Mesodermal cell (in vitro differentiated cells): ENCODE measurements at regions not wholly inside any gene's neighbourhood (a gene's known extent, or its start where the extent isn't known, plus 50 kb on each side); places are given as distances from the start of the nearest gene placed in this dataset.

Experiments used
- H3K27ac ChIP-seq: 2 replicates; pipeline ENCODE4 v1.7.0; 2013; ENCODE audit warnings: mild to moderate bottlenecking, low read depth, low read length, moderate library complexity; ENCODE audit not compliant: severe bottlenecking
- H3K36me3 ChIP-seq: 2 replicates; pipeline ENCODE4 v1.7.1; 2013; ENCODE audit warnings: mild to moderate bottlenecking, low read length, moderate library complexity; ENCODE audit not compliant: control insufficient read depth, insufficient read depth
- H3K4me1 ChIP-seq: one replicate; pipeline ENCODE4 v1.7.1; 2013; ENCODE audit warnings: mild to moderate bottlenecking, low read length; ENCODE audit not compliant: insufficient read depth, control insufficient read depth, poor library complexity, severe bottlenecking
- H3K4me3 ChIP-seq: 2 replicates; pipeline ENCODE4 v1.7.0; 2013; ENCODE audit warnings: low read length, control low read depth, mild to moderate bottlenecking; ENCODE audit not compliant: insufficient read depth, poor library complexity, severe bottlenecking; ENCODE audit errors: extremely low read depth
- H3K9me3 ChIP-seq: 2 replicates; pipeline ENCODE4 v1.7.1; 2013; ENCODE audit warnings: mild to moderate bottlenecking, low read length, moderate library complexity; ENCODE audit not compliant: control insufficient read depth
- WGBS, 2 experiments: methylation state at CpG; one replicate each; pipeline ENCODE4 v1.1.5; 2013; ENCODE audit warnings: missing lambda C conversion rate in 2 of 2; ENCODE audit not compliant: insufficient coverage in 2 of 2; 5-methylcytosine and 5-hydroxymethylcytosine counted together

DNA sequence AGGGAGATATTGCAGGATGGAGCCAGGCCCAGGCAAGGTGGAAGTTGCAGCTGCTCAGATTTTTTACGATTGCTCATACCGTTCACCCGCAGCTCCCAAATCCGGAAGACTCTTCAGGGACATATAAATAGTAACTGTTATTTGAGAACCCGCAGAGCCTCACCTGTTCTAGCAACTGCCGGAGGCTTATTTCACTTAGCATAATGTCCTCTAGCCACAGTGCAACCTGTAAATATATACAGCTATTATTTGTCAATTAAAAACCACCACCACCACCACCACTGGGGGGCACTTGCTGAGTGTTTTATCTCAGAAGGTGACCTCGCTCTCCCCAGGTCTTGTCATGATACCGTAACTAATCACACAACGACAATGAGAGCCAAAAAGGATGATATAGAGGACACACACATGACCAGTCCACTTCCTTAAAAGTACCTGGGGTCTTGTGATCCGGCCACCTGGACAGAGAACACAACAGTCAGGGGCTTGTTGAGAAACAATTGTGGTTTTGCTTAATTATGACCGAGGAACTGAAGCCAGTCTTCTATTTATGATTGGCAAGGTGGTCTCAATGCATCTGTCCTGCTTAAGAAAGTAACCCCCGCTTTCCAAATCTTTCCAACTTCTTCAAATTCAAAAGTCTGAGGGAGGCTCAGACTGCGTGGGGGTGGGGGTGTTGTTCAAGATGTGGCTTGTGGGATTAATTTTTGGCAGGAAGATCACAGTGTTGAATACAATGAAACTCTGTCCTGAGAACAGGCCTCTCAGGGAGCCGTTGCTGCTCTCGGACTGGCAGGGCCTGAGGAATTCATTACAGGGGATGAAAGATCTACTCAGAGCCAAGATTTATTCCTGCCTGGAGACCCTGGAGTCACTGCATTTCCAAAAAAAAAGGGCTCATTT is 72.3 kb upstream of the PRNP start:
- Histone ChIP-seq H3K27ac (no peak overlapping the region), H3K4me1 (peaks cover 7% of the 10 kb centered on the region), H3K4me3 (no peak overlapping the region), H3K9me3 (no peaks in the 10 kb centered on the region), H3K36me3 (no peaks in the 10 kb centered on the region)
- 59 to 60% methylated on average over 8 to 12 of the region's 15 CpGs for WGBS, 2 experiments

DNA sequence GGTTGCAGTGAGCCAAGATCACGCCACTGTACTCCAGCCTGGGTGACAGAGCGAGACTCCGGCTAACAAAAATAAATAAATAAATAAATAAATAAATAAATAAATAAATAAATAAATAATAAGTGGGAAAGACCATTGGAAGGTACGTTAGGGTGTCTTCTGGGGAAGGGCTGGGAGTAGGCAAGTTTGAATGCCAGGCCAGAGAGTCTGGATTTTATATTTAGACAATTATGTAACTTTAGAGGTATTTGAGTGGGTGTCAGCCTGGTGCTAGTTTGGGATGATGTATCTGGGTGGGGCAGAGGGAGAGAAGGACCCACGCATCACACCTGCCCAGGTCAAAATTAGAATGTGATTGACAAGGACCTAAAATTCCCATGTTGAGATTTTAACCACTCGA is 73.1 kb upstream of the PRNP start:
- no peak overlapping the region for H3K4me3 ChIP-seq
- no peaks in the 10 kb centered on the region for H3K9me3 ChIP-seq
- 61 to 90% methylated on average over 2 to 3 of the region's 6 CpGs for WGBS, 2 experiments
- H3K36me3 ChIP-seq: no peaks in the 10 kb centered on the region
- peaks cover 7% of the 10 kb centered on the region for H3K4me1 ChIP-seq
- H3K27ac ChIP-seq: no peak overlapping the region

DNA sequence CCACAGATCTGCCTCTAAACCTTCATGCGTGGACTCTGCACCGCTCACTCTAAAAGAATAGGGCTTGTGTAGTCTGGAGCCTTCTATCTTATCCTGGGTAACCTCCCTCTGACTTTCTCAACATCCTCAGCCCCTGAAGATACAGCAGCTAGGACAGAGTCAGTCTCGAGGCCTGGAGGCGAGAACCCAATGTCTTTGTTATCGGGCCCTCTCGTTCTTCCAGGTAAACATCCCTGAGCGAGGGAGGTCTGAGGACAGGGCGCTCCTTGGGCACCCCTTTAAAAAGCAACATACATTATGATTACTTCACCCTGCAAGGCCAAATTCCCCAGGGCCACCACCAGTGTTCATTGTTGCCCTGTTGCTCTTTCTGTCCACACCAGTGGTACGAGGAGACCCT is 75.4 kb upstream of the PRNP start:
- H3K4me3 ChIP-seq: no peak overlapping the region
- no peaks in the 10 kb centered on the region for H3K9me3 ChIP-seq
- H3K27ac ChIP-seq: no peak overlapping the region
- WGBS, 2 experiments: 95% methylated on average over 6 to 9 of the region's 9 CpGs
- peaks cover 7% of the 10 kb centered on the region for H3K4me1 ChIP-seq
- no peaks in the 10 kb centered on the region for H3K36me3 ChIP-seq

DNA sequence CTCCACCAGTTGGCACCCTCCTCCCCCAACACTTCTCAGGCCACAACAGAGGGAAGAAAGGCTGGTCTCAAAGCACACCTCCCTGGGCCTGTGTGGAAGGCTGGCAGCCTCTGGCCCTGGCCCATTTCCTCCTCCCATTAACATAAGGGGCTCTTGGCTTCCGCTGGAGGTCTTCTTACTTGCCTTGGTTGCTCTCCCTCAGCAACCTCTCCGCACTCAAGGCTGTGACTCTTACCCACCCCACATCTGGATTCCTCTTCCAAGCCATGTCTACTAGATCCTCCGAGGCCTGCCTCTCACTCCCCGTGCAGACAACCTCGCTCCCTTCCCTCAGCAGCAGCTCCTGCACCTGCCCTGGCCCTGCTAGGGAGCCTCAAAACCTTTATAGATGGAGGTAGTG is 76.7 kb upstream of the PRNP start:
- peaks cover 6% of the 10 kb centered on the region for H3K4me1 ChIP-seq
- no peaks in the 10 kb centered on the region for H3K9me3 ChIP-seq
- WGBS, 2 experiments: 89 to 93% methylated on average over 3 to 4 of the region's 5 CpGs
- H3K36me3 ChIP-seq: no peaks in the 10 kb centered on the region
- no peak overlapping the region for H3K27ac ChIP-seq
- H3K4me3 ChIP-seq: no peak overlapping the region

DNA sequence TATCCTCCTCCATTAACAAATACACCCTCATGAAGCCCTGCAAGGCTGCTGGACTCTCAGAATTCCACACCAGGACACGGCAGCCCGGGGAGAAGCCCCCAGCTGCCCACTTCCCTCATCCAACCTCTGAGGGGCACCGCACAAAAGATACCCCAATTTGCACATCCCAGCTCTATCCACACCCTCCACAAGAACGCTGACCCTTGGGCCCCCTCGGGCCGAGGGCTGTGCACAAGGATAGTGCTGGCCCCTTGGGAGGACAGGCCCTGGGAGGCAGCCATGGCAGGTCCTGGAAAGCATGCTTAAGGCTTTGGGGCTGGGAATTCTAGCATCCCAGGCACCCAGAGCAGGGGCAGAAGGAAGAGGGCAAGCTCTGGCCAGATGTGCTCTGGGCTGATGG is 77.4 kb upstream of the PRNP start:
- no peak overlapping the region for H3K4me3 ChIP-seq
- no peaks in the 10 kb centered on the region for H3K9me3 ChIP-seq
- WGBS, 2 experiments: 85 to 90% methylated on average over 3 to 4 of the region's 6 CpGs
- H3K4me1 ChIP-seq: no peaks in the 10 kb centered on the region
- H3K36me3 ChIP-seq: no peaks in the 10 kb centered on the region
- H3K27ac ChIP-seq: no peak overlapping the region

DNA sequence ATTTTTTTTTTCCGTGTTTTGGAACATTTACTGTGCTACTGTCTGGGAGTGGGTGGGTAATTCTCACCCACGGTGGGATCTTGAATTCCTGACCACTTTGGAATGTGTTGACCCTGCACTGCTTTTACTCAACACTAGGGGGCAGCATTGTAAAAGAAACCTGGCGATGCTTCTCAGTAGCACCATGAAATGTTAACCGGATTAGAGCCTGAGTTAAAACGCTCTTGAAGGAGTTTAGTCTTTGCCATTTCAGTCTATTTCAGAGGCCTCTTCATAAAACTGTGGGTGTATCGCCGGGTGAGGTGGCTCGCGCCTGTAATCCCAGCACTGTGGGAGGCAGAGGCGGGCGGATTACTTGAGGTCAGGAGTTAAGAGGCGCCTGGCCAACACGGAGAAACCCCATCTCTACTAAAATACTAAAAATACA is 79.0 kb upstream of the PRNP start:
- Histone ChIP-seq H3K9me3 (no peaks in the 10 kb centered on the region), H3K4me1 (no peaks in the 10 kb centered on the region), H3K36me3 (no peaks in the 10 kb centered on the region), H3K4me3 (no peak overlapping the region), H3K27ac (no peak overlapping the region)
- WGBS, 2 experiments: 2 to 25% methylated on average over 5 to 8 of the region's 13 CpGs

DNA sequence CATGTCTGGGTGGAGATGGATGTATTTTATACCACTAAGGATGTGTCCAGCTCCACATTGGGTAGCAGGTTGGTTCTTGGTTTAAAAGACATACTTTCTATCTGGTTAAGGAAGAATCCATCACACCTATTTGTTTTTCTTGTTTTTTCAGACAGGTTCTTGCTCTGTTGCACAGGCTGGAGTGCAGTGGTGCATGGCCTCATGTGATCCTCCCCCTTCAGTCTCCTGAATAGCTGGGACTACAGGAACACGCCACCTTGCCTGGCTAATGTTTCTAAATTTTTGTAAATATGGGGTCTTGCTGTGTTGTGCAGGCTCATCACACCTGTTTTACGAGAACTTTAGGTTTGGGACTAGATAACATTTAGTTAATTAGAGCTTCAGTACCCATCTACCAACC is 80.2 kb upstream of the PRNP start:
- H3K27ac ChIP-seq: no peak overlapping the region
- H3K4me3 ChIP-seq: no peak overlapping the region
- no peaks in the 10 kb centered on the region for H3K4me1 ChIP-seq
- no peaks in the 10 kb centered on the region for H3K9me3 ChIP-seq
- no CpG with 5 or more reads among the region's 2 CpGs for WGBS, 2 experiments
- H3K36me3 ChIP-seq: no peaks in the 10 kb centered on the region

DNA sequence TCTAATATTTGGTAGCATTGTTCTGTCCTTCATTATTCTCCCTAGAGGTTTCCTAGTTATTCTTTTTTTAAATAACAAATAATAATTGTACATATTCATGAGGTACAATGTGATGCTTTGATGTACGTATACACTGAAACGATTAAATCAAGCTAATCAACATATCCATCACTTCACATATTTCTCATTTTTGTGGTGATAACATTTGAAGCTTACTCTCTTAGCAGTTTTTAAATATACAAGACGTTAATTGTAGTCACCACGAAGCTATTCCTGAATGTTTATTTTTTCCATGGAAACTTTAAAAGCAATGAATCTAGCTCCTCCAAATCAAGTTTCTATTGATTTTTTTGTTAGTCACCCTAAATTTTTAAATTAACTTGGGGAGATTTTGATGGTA is 81.1 kb upstream of the PRNP start:
- Histone ChIP-seq H3K4me3 (no peak overlapping the region), H3K9me3 (no peaks in the 10 kb centered on the region), H3K36me3 (no peaks in the 10 kb centered on the region), H3K27ac (no peak overlapping the region), H3K4me1 (no peaks in the 10 kb centered on the region)
- no CpG with 5 or more reads among the region's 4 CpGs for WGBS, 2 experiments

DNA sequence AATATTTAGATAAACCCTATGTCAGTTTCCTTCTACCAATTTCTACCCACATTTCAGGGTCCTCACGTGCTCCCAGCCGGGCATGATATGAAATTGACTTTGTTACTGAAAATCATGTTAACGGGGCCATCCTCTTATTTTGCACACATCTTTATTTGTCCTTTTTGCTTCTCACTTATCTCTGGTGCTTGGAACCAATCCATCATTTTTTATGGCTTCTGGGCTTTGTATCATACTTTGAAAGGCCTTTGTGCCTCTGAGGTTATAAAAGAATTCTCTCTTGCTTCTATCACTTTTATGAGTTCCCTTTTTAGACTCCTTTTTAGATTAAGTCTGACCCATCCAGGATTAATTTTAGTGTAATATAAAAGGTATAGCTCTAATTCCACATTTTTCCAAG is 81.7 kb upstream of the PRNP start:
- WGBS, 2 experiments: 82 to 89% methylated on average over 2 to 3 of the region's 3 CpGs
- no peak overlapping the region for H3K27ac ChIP-seq
- no peaks in the 10 kb centered on the region for H3K36me3 ChIP-seq
- no peaks in the 10 kb centered on the region for H3K9me3 ChIP-seq
- H3K4me1 ChIP-seq: no peaks in the 10 kb centered on the region
- no peak overlapping the region for H3K4me3 ChIP-seq

DNA sequence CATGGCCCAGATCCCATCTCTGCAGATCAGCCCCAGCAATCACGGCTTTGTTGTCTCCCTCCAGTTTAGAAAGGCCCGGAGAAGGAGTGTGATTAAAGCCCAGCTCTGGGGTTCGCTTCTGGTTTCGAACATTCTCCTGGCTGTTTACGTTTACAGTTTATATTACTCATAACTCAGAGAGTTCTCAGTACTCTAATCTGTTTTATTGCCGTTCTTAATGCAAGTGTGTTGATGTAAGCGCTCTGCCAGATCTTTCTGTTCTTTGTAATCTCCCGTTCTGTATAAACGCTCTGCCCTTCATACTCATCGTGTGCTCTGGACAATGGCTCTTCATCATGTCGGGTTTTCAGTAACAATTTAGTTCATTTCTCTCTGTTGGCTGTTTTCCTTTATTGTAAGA is 82.5 kb upstream of the PRNP start:
- Histone ChIP-seq H3K4me3 (no peak overlapping the region), H3K36me3 (no peaks in the 10 kb centered on the region), H3K9me3 (no peaks in the 10 kb centered on the region), H3K27ac (no peak overlapping the region), H3K4me1 (no peaks in the 10 kb centered on the region)
- 87 to 90% methylated on average over 6 to 10 of the region's 11 CpGs for WGBS, 2 experiments

DNA sequence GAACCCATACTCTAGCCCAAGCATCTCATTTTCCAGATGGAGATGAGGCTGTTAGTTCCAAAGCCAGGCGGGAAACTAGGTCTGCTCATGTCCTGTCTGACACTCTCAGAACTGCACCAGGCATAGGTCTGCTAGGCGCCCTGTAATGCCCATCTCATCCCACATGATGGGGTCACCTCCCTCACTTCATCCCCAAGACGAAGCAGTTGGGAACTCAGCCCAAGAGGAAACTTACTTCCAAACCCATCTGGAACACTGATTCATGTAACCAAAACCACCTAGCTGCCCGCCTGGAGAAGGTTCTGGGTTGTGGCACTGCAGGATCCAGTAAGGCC is 84.0 kb upstream of the PRNP start:
- no peak overlapping the region for H3K27ac ChIP-seq
- no peaks in the 10 kb centered on the region for H3K9me3 ChIP-seq
- H3K36me3 ChIP-seq: no peaks in the 10 kb centered on the region
- H3K4me3 ChIP-seq: no peak overlapping the region
- no peaks in the 10 kb centered on the region for H3K4me1 ChIP-seq
- WGBS, 2 experiments: 83 to 91% methylated on average over 2 to 3 of the region's 4 CpGs
